Skeletal muscle satellite cell (primary cell): ENCODE measurements at regions not wholly inside any gene's neighbourhood (a gene's known extent, or its start where the extent isn't known, plus 50 kb on each side); places are given as distances from the start of the nearest gene placed in this dataset.

ENCODE experiments used
- H3K27me3 ChIP-seq: 2 replicates; pipeline ENCODE4 v1.7.0; 2013; ENCODE audit warnings: low read length; ENCODE audit not compliant: control insufficient read depth, insufficient read depth
- H3K36me3 ChIP-seq: 2 replicates; pipeline ENCODE4 v1.7.0; 2013; ENCODE audit warnings: mild to moderate bottlenecking, control low read depth, low read length; ENCODE audit not compliant: insufficient read depth
- H3K4me1 ChIP-seq: 2 replicates; pipeline ENCODE4 v1.7.0; 2013; ENCODE audit warnings: low read length; ENCODE audit not compliant: control insufficient read depth, insufficient read depth
- H3K4me2 ChIP-seq: 2 replicates; pipeline ENCODE4 v1.7.0; 2013; ENCODE audit warnings: mild to moderate bottlenecking, low read length
- H3K4me3 ChIP-seq: 2 replicates; pipeline ENCODE4 v1.7.0; 2013; ENCODE audit warnings: low read length
- H3K9ac ChIP-seq: 2 replicates; pipeline ENCODE4 v1.7.0; 2013; ENCODE audit warnings: mild to moderate bottlenecking, low read depth, low read length, moderate library complexity
- H3K9me3 ChIP-seq: replicated peaks from 2 replicates; pipeline ENCODE4 v1.7.0; 2013; ENCODE audit warnings: mild to moderate bottlenecking, control low read depth, low read length

DNA sequence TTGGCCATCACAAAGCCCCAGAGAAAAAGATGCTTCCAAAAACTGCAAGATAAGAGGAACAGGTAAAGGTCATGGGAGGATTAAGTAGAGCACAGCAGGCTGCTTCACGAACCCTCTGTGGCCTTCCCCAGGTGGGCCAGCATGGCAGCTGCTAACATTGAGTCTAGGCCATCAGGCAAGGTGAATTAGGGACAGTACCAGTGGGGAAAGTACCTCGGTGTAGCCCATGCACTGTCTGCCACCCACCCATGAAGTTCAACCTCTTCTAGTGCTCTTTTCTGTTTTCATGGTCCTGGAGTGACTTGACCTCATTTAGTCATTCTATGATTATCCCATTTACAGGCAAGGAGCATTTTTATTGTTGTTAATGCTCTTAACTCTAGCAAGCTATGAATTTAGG, 108.6 kb upstream of the DUSP22 start:
- Histone ChIP-seq H3K4me2 (no peak overlapping the region), H3K27me3 (peaks cover 33% of the 10 kb centered on the region), H3K4me3 (no peak overlapping the region), H3K36me3 (no peaks in the 10 kb centered on the region), H3K9ac (no peak overlapping the region), H3K9me3 (no peaks in the 10 kb centered on the region), H3K4me1 (no peaks in the 10 kb centered on the region)

DNA sequence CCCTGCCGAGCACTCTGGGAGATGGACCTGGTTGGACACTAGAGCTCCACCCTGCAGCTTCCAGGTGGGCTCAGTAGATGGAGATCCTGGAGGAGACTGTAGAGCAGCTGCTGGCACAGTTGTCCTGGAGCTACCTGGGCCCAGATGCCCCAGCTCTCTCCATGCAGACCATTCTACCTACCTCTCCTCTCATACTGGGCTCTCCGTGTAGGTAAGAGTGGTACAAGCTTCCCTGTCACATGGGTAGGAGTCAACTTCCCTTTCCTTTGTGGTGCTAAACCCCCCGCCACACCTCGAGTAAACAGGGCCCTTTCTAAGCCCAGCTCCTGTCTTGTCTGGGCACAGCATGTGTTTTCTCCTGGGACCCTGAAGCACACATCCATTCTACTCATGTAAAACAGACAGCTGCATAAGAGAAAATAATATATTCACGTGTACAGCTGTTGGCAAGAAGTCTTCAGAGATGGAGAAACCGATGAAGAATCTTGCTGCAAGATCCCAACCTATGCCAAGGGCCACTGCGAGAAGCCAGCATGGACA, 108.1 kb upstream of the DUSP22 start:
- no peaks in the 10 kb centered on the region for H3K36me3 ChIP-seq
- H3K4me2 ChIP-seq, result no peak overlapping the region
- H3K4me3 ChIP-seq, result no peak overlapping the region
- no peaks in the 10 kb centered on the region for H3K9me3 ChIP-seq
- no peak overlapping the region for H3K9ac ChIP-seq
- peaks cover 3% of the 10 kb centered on the region for H3K4me1 ChIP-seq
- H3K27me3 ChIP-seq, result peaks cover 33% of the 10 kb centered on the region

DNA sequence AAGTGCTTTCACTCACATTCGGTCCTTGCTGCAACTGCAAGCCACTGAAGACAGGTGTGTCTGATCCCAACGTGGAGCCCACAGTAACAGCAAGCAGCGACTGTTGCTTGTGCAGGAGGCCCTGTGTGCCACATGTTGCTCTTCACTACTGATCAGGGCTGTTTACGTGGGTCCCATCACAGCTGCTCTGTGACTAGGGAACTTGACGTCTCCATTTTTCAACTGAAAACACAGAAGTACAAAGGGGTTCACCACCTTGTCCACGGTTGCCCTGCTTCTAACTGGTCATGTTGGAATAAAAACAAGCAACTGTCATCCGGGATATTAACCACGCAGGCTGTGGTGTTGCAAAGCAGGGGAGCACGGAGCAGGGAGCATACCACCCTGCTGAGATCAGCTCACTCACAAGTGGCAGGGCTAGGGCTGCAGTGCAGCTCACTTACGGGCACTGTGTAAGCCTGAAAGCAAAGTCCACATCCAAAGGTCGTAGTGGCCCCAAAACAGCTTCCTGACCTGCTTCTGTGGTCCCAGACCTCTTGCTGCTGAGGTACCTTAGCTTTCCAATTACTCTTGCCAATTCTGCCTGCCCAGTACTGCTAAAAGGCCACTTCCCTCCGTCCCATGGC, 105.8 kb upstream of the DUSP22 start:
- no peak overlapping the region for H3K9ac ChIP-seq
- H3K4me1 ChIP-seq, result peaks cover 3% of the 10 kb centered on the region
- peaks cover 33% of the 10 kb centered on the region for H3K27me3 ChIP-seq
- H3K36me3 ChIP-seq, result no peaks in the 10 kb centered on the region
- no peak overlapping the region for H3K4me2 ChIP-seq
- H3K9me3 ChIP-seq, result no peaks in the 10 kb centered on the region
- H3K4me3 ChIP-seq, result no peak overlapping the region

DNA sequence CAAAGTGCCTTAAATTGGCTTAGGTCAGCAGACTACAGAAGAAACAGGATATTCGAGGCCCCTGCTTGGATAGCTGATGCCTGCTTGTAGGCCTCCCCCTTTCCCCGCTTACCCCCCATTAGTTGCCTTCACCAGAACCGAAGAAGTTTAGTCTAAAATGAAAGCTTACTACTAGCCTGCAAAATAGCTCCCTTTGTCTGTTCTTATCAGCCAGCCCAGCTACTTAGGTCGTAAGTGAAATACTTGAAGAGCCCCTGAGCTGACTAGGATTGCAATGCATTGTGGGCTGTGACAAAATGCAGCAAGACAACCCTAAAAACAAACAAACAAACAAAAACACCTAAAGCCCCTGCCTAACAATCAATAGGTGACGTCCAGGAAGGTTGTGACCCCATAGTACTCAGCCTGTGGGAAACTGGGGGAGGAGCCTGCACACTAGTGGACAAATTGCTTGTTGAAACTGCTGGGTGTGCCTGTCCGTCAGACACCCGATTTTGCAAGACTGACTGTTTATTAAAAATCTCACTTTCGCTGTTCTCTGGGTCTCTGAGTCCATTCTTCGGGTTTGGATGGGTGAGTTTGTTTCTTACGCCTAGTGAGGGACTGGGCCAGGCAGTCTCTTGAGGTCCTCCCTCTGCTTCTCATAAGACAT, 105.0 kb upstream of the DUSP22 start:
- Histone ChIP-seq H3K9ac (no peak overlapping the region), H3K4me1 (peaks cover 3% of the 10 kb centered on the region), H3K27me3 (peaks cover 33% of the 10 kb centered on the region)

DNA sequence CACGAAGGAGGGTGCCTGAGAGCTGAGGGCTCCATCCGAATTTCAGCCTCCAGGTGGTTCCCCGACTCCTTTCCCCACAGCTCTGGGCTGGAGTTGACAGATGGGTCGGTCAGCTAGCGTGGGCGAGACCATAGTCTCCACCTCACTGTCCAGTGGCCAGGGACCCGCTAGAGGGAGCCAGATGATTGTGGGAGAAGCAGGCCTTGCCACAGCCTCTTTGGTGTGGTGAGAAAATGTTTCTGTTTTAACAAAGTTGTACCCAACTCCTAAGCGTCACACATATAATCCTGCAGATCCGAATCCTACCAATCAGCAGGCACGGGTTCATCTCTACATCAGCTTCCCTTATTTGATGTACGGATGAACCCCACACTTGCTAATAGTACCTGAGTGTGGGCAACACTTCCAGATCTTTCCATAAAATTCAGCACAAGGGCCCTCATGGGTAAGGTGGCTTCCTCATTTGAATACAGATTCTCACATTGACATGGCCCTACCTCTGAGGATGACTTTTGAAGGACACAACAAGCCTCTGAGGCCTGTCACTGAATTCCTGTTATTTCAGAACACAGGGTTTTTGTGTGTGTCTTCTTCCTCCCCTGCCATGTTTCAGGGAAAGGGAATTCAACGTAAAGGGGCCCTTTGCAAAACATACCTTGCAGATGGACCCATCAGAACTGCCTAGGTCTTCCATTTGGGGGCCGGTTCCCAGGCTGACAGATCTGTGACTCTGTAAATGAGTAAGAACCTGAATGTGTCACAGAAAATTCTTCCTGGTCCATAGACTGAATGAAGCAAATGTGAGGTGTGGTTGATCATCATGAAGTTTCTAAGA, 103.2 kb upstream of the DUSP22 start:
- no peak overlapping the region for H3K4me2 ChIP-seq
- H3K9ac ChIP-seq, result no peak overlapping the region
- no peaks in the 10 kb centered on the region for H3K9me3 ChIP-seq

More for the DNA sequence above, 105.0 kb upstream of the DUSP22 start:
- Histone ChIP-seq H3K36me3 (no peaks in the 10 kb centered on the region), H3K4me2 (no peak overlapping the region), H3K4me3 (no peak overlapping the region), H3K9me3 (no peaks in the 10 kb centered on the region)

DNA sequence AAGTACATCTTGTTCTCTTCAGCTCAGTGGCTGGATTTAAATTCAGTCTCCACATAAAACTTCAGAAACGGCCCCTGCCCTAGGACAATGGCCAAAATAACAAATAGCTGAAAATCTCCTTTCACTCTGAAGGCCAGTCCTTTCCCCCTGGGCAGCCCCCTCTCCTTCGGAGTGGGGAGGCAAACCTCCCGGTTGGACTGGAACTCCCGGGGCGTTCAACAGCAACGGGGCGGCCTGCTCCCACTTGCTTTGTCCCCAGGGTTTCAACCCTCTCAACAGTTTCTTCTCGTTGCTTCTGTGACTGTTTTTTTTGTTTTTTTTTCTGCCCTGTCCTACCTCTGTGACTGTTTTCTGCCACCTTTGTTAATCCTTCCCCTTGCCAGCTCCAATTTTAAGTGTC, 102.6 kb upstream of the DUSP22 start:
- Histone ChIP-seq H3K4me2 (no peak overlapping the region), H3K9ac (no peak overlapping the region), H3K4me3 (no peak overlapping the region), H3K9me3 (no peaks in the 10 kb centered on the region), H3K4me1 (peaks cover 3% of the 10 kb centered on the region), H3K27me3 (peaks cover 22% of the 10 kb centered on the region), H3K36me3 (no peaks in the 10 kb centered on the region)

More for the DNA sequence above, 103.2 kb upstream of the DUSP22 start:
- Histone ChIP-seq H3K36me3 (no peaks in the 10 kb centered on the region), H3K27me3 (peaks cover 25% of the 10 kb centered on the region), H3K4me3 (no peak overlapping the region), H3K4me1 (peaks cover 3% of the 10 kb centered on the region)

DNA sequence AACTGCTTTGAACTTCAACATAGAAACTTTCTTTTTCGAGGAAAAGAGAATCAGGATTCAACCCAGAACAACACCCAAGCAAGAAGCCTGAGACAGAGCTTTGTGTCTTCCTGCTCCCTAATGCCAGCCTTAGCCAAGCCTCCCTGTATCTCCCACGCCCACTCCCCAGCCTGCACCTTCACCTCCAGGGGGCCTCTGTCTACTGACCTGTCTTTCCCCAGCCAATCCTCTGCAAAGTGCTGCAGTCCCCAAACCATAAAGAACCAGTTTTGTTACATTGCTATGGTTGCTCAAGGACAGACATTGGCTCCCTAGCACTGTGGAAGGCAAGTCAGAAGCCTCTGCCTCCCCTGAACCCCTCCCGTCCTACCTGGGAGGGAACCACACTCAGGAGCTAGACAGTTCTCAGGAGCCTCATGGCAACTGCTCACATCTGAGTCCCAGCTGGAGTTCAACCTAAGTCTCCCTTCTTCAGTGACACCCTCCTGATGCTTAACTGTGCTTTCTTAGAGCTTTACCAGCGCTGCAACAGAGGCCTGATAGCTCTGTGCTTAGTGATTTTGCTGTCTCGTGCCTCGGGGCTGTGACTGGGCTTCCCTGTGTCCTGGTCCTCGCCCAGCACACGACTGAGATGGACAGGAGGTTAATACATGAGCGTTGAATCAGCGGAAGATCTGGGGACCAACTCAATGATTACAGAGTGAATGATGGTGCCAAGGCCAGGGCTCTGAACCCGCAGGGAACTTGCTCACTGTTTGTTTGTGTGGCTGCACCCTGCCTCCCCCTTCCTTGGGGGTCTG, 101.5 kb upstream of the DUSP22 start:
- H3K9ac ChIP-seq, result no peak overlapping the region
- peaks cover 3% of the 10 kb centered on the region for H3K4me1 ChIP-seq
- no peak overlapping the region for H3K4me2 ChIP-seq
- no peak overlapping the region for H3K4me3 ChIP-seq
- H3K36me3 ChIP-seq, result no peaks in the 10 kb centered on the region
- H3K27me3 ChIP-seq, result peaks cover 13% of the 10 kb centered on the region
- no peaks in the 10 kb centered on the region for H3K9me3 ChIP-seq

DNA sequence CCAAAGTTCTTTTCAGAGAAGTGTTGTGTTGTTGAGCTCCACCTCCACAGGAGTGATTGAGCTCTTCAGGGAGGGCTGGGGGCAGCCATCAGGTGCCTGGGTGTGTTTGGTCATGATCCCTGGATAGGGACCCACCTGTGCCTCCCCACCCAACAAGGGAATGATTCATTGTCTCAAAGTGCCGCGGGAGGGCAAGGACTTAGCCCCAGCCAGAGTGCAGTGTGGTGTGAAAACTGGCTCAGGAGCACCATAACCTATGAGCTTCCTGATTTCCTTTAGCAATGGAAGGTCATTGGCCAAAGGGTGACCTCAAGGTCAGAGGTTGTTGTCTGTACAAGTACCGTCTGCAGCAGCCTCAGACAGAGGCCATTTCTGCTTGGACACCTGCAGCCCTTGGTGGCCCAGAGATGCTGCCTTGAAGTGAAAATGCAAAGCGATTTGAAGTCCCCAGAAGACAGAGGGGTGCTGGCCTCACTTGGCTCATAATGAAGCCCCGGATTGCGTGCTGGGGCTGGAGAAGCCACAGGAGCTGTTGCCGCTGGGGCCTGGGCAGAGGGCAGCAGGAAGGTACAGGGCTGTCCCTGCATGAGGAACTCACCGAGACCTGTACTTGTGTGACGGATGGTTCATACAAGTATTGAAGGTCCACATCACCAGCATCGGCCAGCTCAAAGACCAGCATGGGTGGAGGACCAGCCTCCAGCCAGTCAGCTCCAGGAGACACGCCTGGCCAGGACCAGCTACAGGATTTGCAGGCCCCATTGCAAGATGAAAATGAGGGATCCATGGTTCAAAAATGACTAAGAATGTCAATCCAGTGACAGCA, 100.6 kb upstream of the DUSP22 start:
- Histone ChIP-seq H3K9ac (no peak overlapping the region), H3K4me1 (peaks cover 3% of the 10 kb centered on the region), H3K36me3 (no peaks in the 10 kb centered on the region), H3K4me3 (no peak overlapping the region), H3K27me3 (peaks cover 5% of the 10 kb centered on the region), H3K9me3 (no peaks in the 10 kb centered on the region), H3K4me2 (no peak overlapping the region)

DNA sequence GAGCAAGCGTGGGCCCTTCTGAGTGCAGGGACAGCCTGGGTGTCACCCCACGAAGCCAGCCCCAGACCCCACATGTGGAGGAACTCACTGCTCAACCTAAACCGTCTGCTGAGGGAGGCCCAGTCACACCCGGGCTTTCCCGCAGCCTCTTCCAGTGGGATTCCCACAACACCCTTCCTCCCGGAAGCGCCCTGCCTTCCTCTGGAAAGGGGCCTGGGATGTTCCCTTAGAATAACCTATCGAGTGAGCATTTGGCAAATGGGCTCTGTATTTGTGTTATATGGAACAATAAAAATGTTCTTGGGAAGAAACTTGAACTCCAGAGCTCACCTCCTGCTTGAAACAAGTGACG, 100.0 kb upstream of the DUSP22 start:
- Histone ChIP-seq H3K9ac (no peak overlapping the region), H3K4me3 (no peak overlapping the region), H3K36me3 (no peaks in the 10 kb centered on the region), H3K4me1 (peaks cover 3% of the 10 kb centered on the region), H3K9me3 (no peaks in the 10 kb centered on the region), H3K4me2 (no peak overlapping the region), H3K27me3 (no peaks in the 10 kb centered on the region)

DNA sequence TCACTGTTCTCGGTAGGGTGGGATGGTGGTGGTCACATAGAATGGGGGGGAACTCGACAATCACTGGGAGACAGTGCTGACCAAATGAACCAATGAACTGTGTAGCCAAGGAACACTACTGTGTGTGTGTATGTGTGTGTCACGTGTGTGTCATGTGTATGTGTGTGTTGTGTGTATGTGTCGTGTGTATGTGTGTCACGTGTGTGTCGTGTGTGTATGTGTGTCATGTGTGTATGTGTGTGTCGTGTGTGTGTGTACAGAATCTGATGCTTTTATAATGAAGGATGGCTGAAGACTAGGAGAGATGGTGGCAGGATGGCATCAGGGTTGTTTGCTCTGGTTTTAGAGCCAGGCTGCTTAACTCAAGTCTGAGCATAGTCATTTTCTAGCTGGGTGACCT, 99.1 kb upstream of the DUSP22 start:
- Histone ChIP-seq H3K9ac (no peak overlapping the region), H3K9me3 (no peaks in the 10 kb centered on the region), H3K36me3 (no peaks in the 10 kb centered on the region), H3K4me3 (no peak overlapping the region), H3K27me3 (no peaks in the 10 kb centered on the region), H3K4me1 (peaks cover 3% of the 10 kb centered on the region), H3K4me2 (no peak overlapping the region)
